Suprapubic skin (tissue), 4 donors: ENCODE measurements at regions not wholly inside any gene's neighbourhood (a gene's known extent, or its start where the extent isn't known, plus 50 kb on each side); places are given as distances from the start of the nearest gene placed in this dataset.

Source experiments
- DNase-seq, 2 donors: peaks; one replicate each; pipeline ENCODE4 v3.0.0-alpha.2; 2019; ENCODE audit warnings: low spot score in 2 of 2
- H3K27ac ChIP-seq: fragments of 200-600 bp; sonication (generic); one replicate; pipeline ENCODE4 v1.5.1; 2019
- H3K27me3 ChIP-seq: fragments of 200-600 bp; sonication (generic); one replicate; pipeline ENCODE4 v1.5.1; 2019
- H3K36me3 ChIP-seq: fragments of 200-600 bp; sonication (generic); one replicate; pipeline ENCODE4 v1.5.1; 2019
- H3K4me1 ChIP-seq: fragments of 200-600 bp; sonication (generic); one replicate; pipeline ENCODE4 v1.5.1; 2019
- H3K4me3 ChIP-seq: fragments of 200-600 bp; sonication (generic); one replicate; pipeline ENCODE4 v1.5.1; 2019; ENCODE audit warnings: mild to moderate bottlenecking
- H3K9me3 ChIP-seq: fragments of 200-600 bp; sonication (generic); one replicate; pipeline ENCODE4 v1.5.1; 2019
- EP300 ChIP-seq: sonication (generic); formaldehyde crosslinking; IDR thresholded peaks from one replicate; pipeline ENCODE4 v1.6.1; 2017; ENCODE audit warnings: antibody characterized with exemption
- POLR2A ChIP-seq, 2 donors: fragments of 450-650 bp; IDR thresholded peaks; one replicate each; pipeline ENCODE4 v1.6.1; 2017; ENCODE audit warnings: antibody characterized with exemption in 2 of 2, mild to moderate bottlenecking in 2 of 2, moderate library complexity in 2 of 2
- POLR2AphosphoS5 ChIP-seq, 3 donors: sonication (generic); formaldehyde crosslinking; IDR thresholded peaks; one replicate each; pipeline ENCODE4 v1.6.1; 2017; ENCODE audit warnings: antibody characterized with exemption in 3 of 3
- WGBS: methylation state at CpG from one replicate; pipeline ENCODE4 v1.1.5; 2018; 5-methylcytosine and 5-hydroxymethylcytosine counted together
- TF ChIP-seq, protein P1 (sequence below), 2 donors: fragments of 200-600 bp in 1 of 2; fragments of 450-650 bp in 1 of 2; sonication (generic) in 1 of 2; IDR thresholded peaks; one replicate each; pipeline ENCODE4 v1.5.1; 2016 to 2019; ENCODE audit warnings: antibody characterized with exemption in 2 of 2, mild to moderate bottlenecking in 1 of 2, moderate library complexity in 1 of 2

DNA sequence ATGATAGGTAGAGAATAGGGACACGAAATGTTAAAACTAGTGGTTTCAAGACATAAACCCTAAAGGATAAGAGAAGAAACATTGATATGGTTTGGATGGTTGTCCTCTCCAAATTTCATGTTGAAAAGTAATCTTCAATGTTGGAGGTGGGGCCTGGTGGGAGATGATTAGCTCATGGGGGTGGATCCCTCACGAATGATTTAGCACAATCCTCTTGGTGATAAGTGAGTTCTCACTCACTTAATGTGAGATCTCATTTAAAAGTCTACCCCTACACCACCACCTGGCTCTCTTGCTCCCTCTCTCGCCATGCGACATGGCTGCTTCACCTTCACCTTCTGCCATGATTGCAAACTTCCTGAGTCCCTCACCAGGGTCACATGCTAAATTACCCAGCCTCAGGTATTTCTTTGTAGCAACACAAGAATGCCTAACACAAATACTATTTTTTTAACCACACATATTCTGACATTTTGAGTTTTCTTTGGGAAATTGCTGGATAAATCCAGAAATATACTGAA is 242.4 kb upstream of the PHF14 start:
- Histone ChIP-seq H3K27ac (no peak overlapping the region), H3K4me3 (no peak overlapping the region), H3K4me1 (no peaks in the 10 kb centered on the region), H3K9me3 (no peaks in the 10 kb centered on the region), H3K27me3 (no peaks in the 10 kb centered on the region), H3K36me3 (no peaks in the 10 kb centered on the region)
- 79% methylated on average over 4 of the region's 4 CpGs for WGBS
- TF ChIP-seq POLR2AphosphoS5 (IDR thresholded peaks at IDR 0.05) = no peak
- TF ChIP-seq, protein P1, sequence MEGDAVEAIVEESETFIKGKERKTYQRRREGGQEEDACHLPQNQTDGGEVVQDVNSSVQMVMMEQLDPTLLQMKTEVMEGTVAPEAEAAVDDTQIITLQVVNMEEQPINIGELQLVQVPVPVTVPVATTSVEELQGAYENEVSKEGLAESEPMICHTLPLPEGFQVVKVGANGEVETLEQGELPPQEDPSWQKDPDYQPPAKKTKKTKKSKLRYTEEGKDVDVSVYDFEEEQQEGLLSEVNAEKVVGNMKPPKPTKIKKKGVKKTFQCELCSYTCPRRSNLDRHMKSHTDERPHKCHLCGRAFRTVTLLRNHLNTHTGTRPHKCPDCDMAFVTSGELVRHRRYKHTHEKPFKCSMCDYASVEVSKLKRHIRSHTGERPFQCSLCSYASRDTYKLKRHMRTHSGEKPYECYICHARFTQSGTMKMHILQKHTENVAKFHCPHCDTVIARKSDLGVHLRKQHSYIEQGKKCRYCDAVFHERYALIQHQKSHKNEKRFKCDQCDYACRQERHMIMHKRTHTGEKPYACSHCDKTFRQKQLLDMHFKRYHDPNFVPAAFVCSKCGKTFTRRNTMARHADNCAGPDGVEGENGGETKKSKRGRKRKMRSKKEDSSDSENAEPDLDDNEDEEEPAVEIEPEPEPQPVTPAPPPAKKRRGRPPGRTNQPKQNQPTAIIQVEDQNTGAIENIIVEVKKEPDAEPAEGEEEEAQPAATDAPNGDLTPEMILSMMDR (IDR thresholded peaks at IDR 0.05) = no peak
- no peak for TF ChIP-seq EP300
- no peak for TF ChIP-seq POLR2A (IDR thresholded peaks at IDR 0.05)
- DNase-seq = no peak

DNA sequence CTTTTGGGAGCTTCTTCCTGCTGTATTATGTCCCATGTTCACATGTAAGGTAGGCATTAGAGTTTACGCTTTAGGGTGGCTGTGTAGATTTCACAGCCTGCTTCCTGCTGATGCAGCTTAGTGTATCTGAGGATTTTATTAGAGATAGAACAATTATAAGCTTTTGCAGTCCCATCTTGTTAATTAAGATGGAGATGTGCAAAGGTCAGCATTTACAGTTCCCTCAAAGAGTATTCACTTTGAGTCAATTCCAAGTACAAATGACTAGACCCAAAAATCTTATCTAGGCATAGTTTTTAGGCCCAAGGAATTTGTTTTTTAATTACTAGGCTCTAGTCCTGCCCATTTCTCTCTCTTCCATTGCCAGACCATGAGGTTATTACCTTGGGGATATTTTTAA is 239.9 kb upstream of the PHF14 start:
- Histone ChIP-seq H3K4me1 (no peaks in the 10 kb centered on the region), H3K27ac (no peak overlapping the region), H3K9me3 (no peaks in the 10 kb centered on the region), H3K4me3 (no peak overlapping the region), H3K27me3 (no peaks in the 10 kb centered on the region), H3K36me3 (no peaks in the 10 kb centered on the region)
- WGBS = 100% methylated on average over 1 of the region's 1 CpG
- TF ChIP-seq, protein P1 (IDR thresholded peaks at IDR 0.05) = no peak
- TF ChIP-seq EP300 = no peak
- no peak for TF ChIP-seq POLR2A (IDR thresholded peaks at IDR 0.05)
- TF ChIP-seq POLR2AphosphoS5 (IDR thresholded peaks at IDR 0.05) = no peak
- no peak for DNase-seq

DNA sequence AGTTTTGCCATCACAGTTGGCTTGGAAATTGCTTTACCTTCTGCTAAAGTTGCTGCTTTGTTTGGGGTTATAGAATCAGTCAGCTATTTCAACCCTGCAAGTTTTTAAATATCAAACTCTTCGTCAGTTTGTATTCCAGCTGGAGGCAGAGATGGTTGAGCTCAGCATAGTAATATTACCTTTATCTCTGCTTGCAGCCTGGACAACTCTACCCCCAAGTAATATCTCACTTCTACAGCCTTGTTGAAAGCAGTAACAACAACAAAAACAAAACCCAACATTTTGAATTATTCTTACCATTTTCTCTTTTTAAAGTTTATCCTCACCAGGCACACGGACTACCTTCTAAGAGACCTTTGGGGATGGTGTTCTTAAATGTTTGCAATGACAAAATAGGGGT is 239.1 kb upstream of the PHF14 start:
- no peaks in the 10 kb centered on the region for H3K4me1 ChIP-seq
- no peak overlapping the region for H3K4me3 ChIP-seq
- H3K27ac ChIP-seq = no peak overlapping the region
- H3K27me3 ChIP-seq = no peaks in the 10 kb centered on the region
- 81% methylated on average over 2 of the region's 2 CpGs for whole genome bisulfite sequencing
- no peaks in the 10 kb centered on the region for H3K36me3 ChIP-seq
- no peak for DNase-seq
- H3K9me3 ChIP-seq = no peaks in the 10 kb centered on the region
- TF ChIP-seq POLR2AphosphoS5 (IDR thresholded peaks at IDR 0.05) = no peak
- no peak for TF ChIP-seq POLR2A (IDR thresholded peaks at IDR 0.05)
- TF ChIP-seq, protein P1 (IDR thresholded peaks at IDR 0.05) = no peak
- no peak for TF ChIP-seq EP300

- Histone ChIP-seq H3K27me3 (no peaks in the 10 kb centered on the region), H3K36me3 (no peaks in the 10 kb centered on the region), H3K4me1 (no peaks in the 10 kb centered on the region), H3K27ac (no peak overlapping the region), H3K4me3 (no peak overlapping the region), H3K9me3 (no peaks in the 10 kb centered on the region)
- WGBS = 87% methylated on average over 4 of the region's 4 CpGs
- TF ChIP-seq POLR2A (IDR thresholded peaks at IDR 0.05) (no peak), EP300 (no peak), POLR2AphosphoS5 (IDR thresholded peaks at IDR 0.05) (no peak)
- TF ChIP-seq, protein P1 (IDR thresholded peaks at IDR 0.05) = no peak
- no peak for DNase-seq
These were observed 234.3 kb upstream of the PHF14 start for GRCh38 chr7:10739401-10739800.

DNA sequence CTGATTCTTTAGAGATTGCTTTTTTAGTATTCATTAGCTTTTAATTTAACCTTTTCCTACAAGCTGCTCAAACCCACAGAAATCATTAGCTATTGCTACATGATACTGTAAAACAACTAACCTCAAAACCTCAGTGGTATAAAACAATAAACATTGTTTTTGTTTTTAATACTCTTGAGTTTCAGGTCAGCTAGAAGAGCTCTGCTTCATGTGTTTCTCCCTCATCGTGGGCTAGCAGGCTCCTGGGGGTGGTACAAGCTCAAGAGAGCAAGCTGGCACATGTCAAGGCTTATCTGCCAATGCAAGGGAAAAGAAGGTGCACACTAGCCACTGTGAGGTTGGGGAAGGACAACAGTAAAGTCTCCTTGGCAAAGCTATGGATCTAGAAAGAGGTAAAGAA is 232.9 kb upstream of the PHF14 start:
- H3K4me3 ChIP-seq = no peak overlapping the region
- no peaks in the 10 kb centered on the region for H3K4me1 ChIP-seq
- no peaks in the 10 kb centered on the region for H3K9me3 ChIP-seq
- 19% methylated on average over 1 of the region's 1 CpG for WGBS
- TF ChIP-seq, protein P1 (IDR thresholded peaks at IDR 0.05) = no peak
- no peak overlapping the region for H3K27ac ChIP-seq
- no peaks in the 10 kb centered on the region for H3K36me3 ChIP-seq
- no peaks in the 10 kb centered on the region for H3K27me3 ChIP-seq
- DNase-seq = no peak
